GM23248 (cell line): ENCODE measurements at regions not wholly inside any gene's neighbourhood (a gene's known extent, or its start where the extent isn't known, plus 50 kb on each side); places are given as distances from the start of the nearest gene placed in this dataset.

Source experiments
- EZH2 ChIP-seq: fragments of 200-600 bp; sonication (generic); IDR thresholded peaks from 2 replicates; pipeline ENCODE4 v1.6.1; 2018; ENCODE audit warnings: antibody characterized with exemption, mild to moderate bottlenecking; ENCODE audit not compliant: insufficient read depth, poor library complexity, severe bottlenecking
- EZH2phosphoT487 ChIP-seq: fragments of 200-600 bp; sonication (generic); IDR thresholded peaks from 2 replicates; pipeline ENCODE4 v1.6.1; 2018; ENCODE audit warnings: antibody characterized with exemption, moderate library complexity, mild to moderate bottlenecking, low read depth; ENCODE audit not compliant: insufficient read depth

GRCh38 chr18:40698129-40698528 is 1256.9 kb upstream of the PIK3C3 start:
- no peak for TF ChIP-seq EZH2
- no peak for TF ChIP-seq EZH2phosphoT487
